T-helper 2 cell treated with Interferon-gamma antibody and Interleukin-4, amounts not matched to agents 5 μg/mL and 100 μg/mL, for 36 hours (primary cell): ENCODE measurements at regions not wholly inside any gene's neighbourhood (a gene's known extent, or its start where the extent isn't known, plus 50 kb on each side); places are given as distances from the start of the nearest gene placed in this dataset.

Experiments
- DNase-seq: peaks from one replicate; pipeline ENCODE4 v3.0.0; 2021; ENCODE audit warnings: low spot score
- H3K27ac Mint-ChIP-seq: one replicate; pipeline ENCODE4 v1.8.0; 2021; ENCODE audit warnings: mild to moderate bottlenecking, mixed read lengths
- H3K27me3 Mint-ChIP-seq: one replicate; pipeline ENCODE4 v1.8.0; 2021; ENCODE audit warnings: low read depth, mixed read lengths
- H3K36me3 Mint-ChIP-seq: one replicate; pipeline ENCODE4 v1.8.0; 2021; ENCODE audit warnings: low read depth, mixed read lengths
- H3K4me1 Mint-ChIP-seq: one replicate; pipeline ENCODE4 v1.8.0; 2021; ENCODE audit warnings: low read depth, mixed read lengths
- H3K4me3 Mint-ChIP-seq: one replicate; pipeline ENCODE4 v1.8.0; 2022; ENCODE audit warnings: mild to moderate bottlenecking, moderate library complexity, mixed read lengths
- H3K9me3 Mint-ChIP-seq: one replicate; pipeline ENCODE4 v1.8.0; 2021; ENCODE audit warnings: mixed read lengths

- H3K27me3 Mint-ChIP-seq, result no peaks in the 10 kb centered on the region
- H3K4me1 Mint-ChIP-seq, result no peaks in the 10 kb centered on the region
- H3K27ac Mint-ChIP-seq, result no peak overlapping the region
- DNase-seq, result no peak
- no peaks in the 10 kb centered on the region for H3K9me3 Mint-ChIP-seq
- H3K4me3 Mint-ChIP-seq, result no peak overlapping the region
- no peaks in the 10 kb centered on the region for H3K36me3 Mint-ChIP-seq
Observed at GRCh38 chr12:126219139-126219538, 1153.9 kb downstream of the AACS start.

- Mint-ChIP-seq H3K27me3 (no peaks in the 10 kb centered on the region), H3K9me3 (no peaks in the 10 kb centered on the region), H3K4me1 (no peaks in the 10 kb centered on the region), H3K27ac (no peak overlapping the region), H3K36me3 (no peaks in the 10 kb centered on the region), H3K4me3 (no peak overlapping the region)
- no peak for DNase-seq
Observed at GRCh38 chr12:126219654-126220279, 1154.5 kb downstream of the AACS start.

- DNase-seq, result no peak
- H3K36me3 Mint-ChIP-seq, result no peaks in the 10 kb centered on the region
- H3K27me3 Mint-ChIP-seq, result no peaks in the 10 kb centered on the region
- no peak overlapping the region for H3K4me3 Mint-ChIP-seq
- no peaks in the 10 kb centered on the region for H3K4me1 Mint-ChIP-seq
- peaks cover 15% of the 10 kb centered on the region for H3K9me3 Mint-ChIP-seq
- no peak overlapping the region for H3K27ac Mint-ChIP-seq
Observed at GRCh38 chr12:126224032-126224431, 1158.8 kb downstream of the AACS start.

GRCh38 chr12:126228936-126229335 is 1163.7 kb downstream of the AACS start:
- H3K9me3 Mint-ChIP-seq, result peaks cover 27% of the 10 kb centered on the region
- DNase-seq, result no peak
- no peaks in the 10 kb centered on the region for H3K36me3 Mint-ChIP-seq
- no peak overlapping the region for H3K4me3 Mint-ChIP-seq
- H3K27me3 Mint-ChIP-seq, result no peaks in the 10 kb centered on the region
- no peaks in the 10 kb centered on the region for H3K4me1 Mint-ChIP-seq
- no peak overlapping the region for H3K27ac Mint-ChIP-seq

- H3K9me3 Mint-ChIP-seq, result peaks cover 19% of the 10 kb centered on the region
- DNase-seq, result no peak
- H3K27ac Mint-ChIP-seq, result no peak overlapping the region
- no peaks in the 10 kb centered on the region for H3K27me3 Mint-ChIP-seq
- H3K36me3 Mint-ChIP-seq, result no peaks in the 10 kb centered on the region
- H3K4me3 Mint-ChIP-seq, result no peak overlapping the region
- H3K4me1 Mint-ChIP-seq, result no peaks in the 10 kb centered on the region
Observed at GRCh38 chr12:126232711-126233110, 1167.5 kb downstream of the AACS start.

- H3K9me3 Mint-ChIP-seq, result peaks cover 18% of the 10 kb centered on the region
- H3K4me1 Mint-ChIP-seq, result no peaks in the 10 kb centered on the region
- H3K4me3 Mint-ChIP-seq, result no peak overlapping the region
- no peaks in the 10 kb centered on the region for H3K36me3 Mint-ChIP-seq
- no peak for DNase-seq
- no peaks in the 10 kb centered on the region for H3K27me3 Mint-ChIP-seq
- H3K27ac Mint-ChIP-seq, result no peak overlapping the region
Observed at GRCh38 chr12:126233625-126234024, 1168.4 kb downstream of the AACS start.

- Mint-ChIP-seq H3K4me1 (no peaks in the 10 kb centered on the region), H3K27me3 (no peaks in the 10 kb centered on the region), H3K27ac (no peak overlapping the region), H3K4me3 (no peak overlapping the region), H3K36me3 (no peaks in the 10 kb centered on the region), H3K9me3 (peaks cover 4% of the 10 kb centered on the region)
- no peak for DNase-seq
Observed at GRCh38 chr12:126243814-126244440, 1178.7 kb downstream of the AACS start.

GRCh38 chr12:126247936-126248335 is 1182.7 kb downstream of the AACS start:
- no peaks in the 10 kb centered on the region for H3K4me1 Mint-ChIP-seq
- peaks cover 10% of the 10 kb centered on the region for H3K9me3 Mint-ChIP-seq
- DNase-seq, result no peak
- no peak overlapping the region for H3K4me3 Mint-ChIP-seq
- no peaks in the 10 kb centered on the region for H3K36me3 Mint-ChIP-seq
- H3K27me3 Mint-ChIP-seq, result no peaks in the 10 kb centered on the region
- no peak overlapping the region for H3K27ac Mint-ChIP-seq

- no peaks in the 10 kb centered on the region for H3K27me3 Mint-ChIP-seq
- no peak for DNase-seq
- no peaks in the 10 kb centered on the region for H3K4me1 Mint-ChIP-seq
- H3K9me3 Mint-ChIP-seq, result peaks cover 10% of the 10 kb centered on the region
- no peaks in the 10 kb centered on the region for H3K36me3 Mint-ChIP-seq
- H3K27ac Mint-ChIP-seq, result no peak overlapping the region
- H3K4me3 Mint-ChIP-seq, result no peak overlapping the region
Observed at GRCh38 chr12:126248871-126249403, 1183.7 kb downstream of the AACS start.

- Mint-ChIP-seq H3K27me3 (no peaks in the 10 kb centered on the region), H3K4me3 (no peak overlapping the region), H3K36me3 (no peaks in the 10 kb centered on the region), H3K9me3 (peaks cover 13% of the 10 kb centered on the region), H3K27ac (no peak overlapping the region), H3K4me1 (no peaks in the 10 kb centered on the region)
- DNase-seq, result no peak
Observed at GRCh38 chr12:126258190-126258589, 1193.0 kb downstream of the AACS start.

- H3K9me3 Mint-ChIP-seq, result peaks cover 11% of the 10 kb centered on the region
- no peaks in the 10 kb centered on the region for H3K27me3 Mint-ChIP-seq
- no peak for DNase-seq
- H3K36me3 Mint-ChIP-seq, result no peaks in the 10 kb centered on the region
- H3K27ac Mint-ChIP-seq, result no peak overlapping the region
- no peak overlapping the region for H3K4me3 Mint-ChIP-seq
- no peaks in the 10 kb centered on the region for H3K4me1 Mint-ChIP-seq
Observed at GRCh38 chr12:126262829-126263228, 1197.6 kb downstream of the AACS start.

- H3K27ac Mint-ChIP-seq, result no peak overlapping the region
- no peaks in the 10 kb centered on the region for H3K36me3 Mint-ChIP-seq
- H3K9me3 Mint-ChIP-seq, result peaks cover 26% of the 10 kb centered on the region
- H3K27me3 Mint-ChIP-seq, result no peaks in the 10 kb centered on the region
- DNase-seq, result no peak
- no peak overlapping the region for H3K4me3 Mint-ChIP-seq
- no peaks in the 10 kb centered on the region for H3K4me1 Mint-ChIP-seq
Observed at GRCh38 chr12:126268222-126268621, 1203.0 kb downstream of the AACS start.

GRCh38 chr12:126271159-126271558 is 1205.9 kb downstream of the AACS start:
- Mint-ChIP-seq H3K9me3 (peaks cover 24% of the 10 kb centered on the region), H3K4me3 (no peak overlapping the region), H3K4me1 (no peaks in the 10 kb centered on the region), H3K27ac (no peak overlapping the region), H3K36me3 (no peaks in the 10 kb centered on the region), H3K27me3 (no peaks in the 10 kb centered on the region)
- no peak for DNase-seq

GRCh38 chr12:126282691-126283090 is 1217.5 kb downstream of the AACS start:
- H3K27ac Mint-ChIP-seq, result no peak overlapping the region
- no peak for DNase-seq
- H3K36me3 Mint-ChIP-seq, result no peaks in the 10 kb centered on the region
- no peaks in the 10 kb centered on the region for H3K4me1 Mint-ChIP-seq
- H3K4me3 Mint-ChIP-seq, result no peak overlapping the region
- peaks cover 4% of the 10 kb centered on the region for H3K9me3 Mint-ChIP-seq
- no peaks in the 10 kb centered on the region for H3K27me3 Mint-ChIP-seq

GRCh38 chr12:126286203-126286602 is 1221.0 kb downstream of the AACS start:
- Mint-ChIP-seq H3K4me1 (no peaks in the 10 kb centered on the region), H3K9me3 (peaks cover 4% of the 10 kb centered on the region), H3K27me3 (no peaks in the 10 kb centered on the region), H3K4me3 (no peak overlapping the region), H3K36me3 (no peaks in the 10 kb centered on the region), H3K27ac (no peak overlapping the region)
- no peak for DNase-seq
